Gastrocnemius medialis (tissue), 4 donors: ENCODE measurements at regions not wholly inside any gene's neighbourhood (a gene's known extent, or its start where the extent isn't known, plus 50 kb on each side); places are given as distances from the start of the nearest gene placed in this dataset.
A peak's percentile ranks its signal among the peaks of the same experiment; 100 is the strongest.

Source experiments
- ATAC-seq, 2 donors: fragments of 150-250 bp; one replicate each; pipeline ENCODE4 v1.9.1; 2016
- DNase-seq, 2 donors: peaks; one replicate each; pipeline ENCODE4 v3.0.0-alpha.2; 2019
- H3K27ac ChIP-seq, 4 donors: fragments of 200-600 bp; sonication (generic); 1 replicate in 1 of 4; 2 replicates in 3 of 4; pipeline ENCODE4 v1.5.1; 2016 to 2018; ENCODE audit warnings: mild to moderate bottlenecking in 2 of 4, moderate library complexity in 1 of 4
- H3K27me3 ChIP-seq, 3 donors: fragments of 200-600 bp; sonication (generic) in 2 of 3; 1 replicate in 1 of 3; 2 replicates in 2 of 3; pipeline versions ENCODE4 v1.5.1 to v1.6.0; 2016 to 2019; ENCODE audit warnings: mild to moderate bottlenecking in 1 of 3, moderate library complexity in 1 of 3
- H3K36me3 ChIP-seq, 2 donors: fragments of 200-600 bp; sonication (generic) in 1 of 2; one replicate each; pipeline ENCODE4 v1.5.1; 2017 to 2018
- H3K4me1 ChIP-seq, 2 donors: fragments of 200-600 bp; sonication (generic) in 1 of 2; one replicate each; pipeline ENCODE4 v1.5.1; 2016 to 2017; ENCODE audit warnings: mild to moderate bottlenecking in 2 of 2
- H3K4me3 ChIP-seq, 4 donors: fragments of 200-600 bp; sonication (generic) in 3 of 4; 1 replicate in 1 of 4; 2 replicates in 3 of 4; pipeline ENCODE4 v1.5.1; 2016 to 2019; ENCODE audit warnings: mild to moderate bottlenecking in 2 of 4
- H3K9me3 ChIP-seq, 3 donors: fragments of 200-600 bp; sonication (generic) in 2 of 3; 1 replicate in 1 of 3; 2 replicates in 2 of 3; pipeline ENCODE4 v1.5.1; 2016 to 2019
- CTCF ChIP-seq, 5 experiments: fragments of 450-650 bp in 3 of 5; fragments of 200-600 bp in 2 of 5; sonication (generic) in 2 of 5; IDR thresholded peaks in 4 of 5; conservative IDR thresholded peaks in 1 of 5; 1 replicate in 4 of 5; 2 replicates in 1 of 5; pipeline ENCODE4 v1.5.1; 2016 to 2019; ENCODE audit warnings: antibody characterized with exemption in 5 of 5, mild to moderate bottlenecking in 3 of 5, moderate library complexity in 3 of 5
- POLR2A ChIP-seq, 2 donors: fragments of 450-650 bp; IDR thresholded peaks; one replicate each; pipeline ENCODE4 v1.6.1; 2017; ENCODE audit warnings: antibody characterized with exemption in 2 of 2, mild to moderate bottlenecking in 2 of 2, moderate library complexity in 2 of 2
- in situ Hi-C, 4 donors: fragments of 200-750 bp; cut with MboI; loops; one replicate each; pipeline versions ENCODE4 v1.15.0 to v1.8.0; 2017; ENCODE audit warnings: low sequenced_read_pairs in 4 of 4
- intact Hi-C: fragments of 100-400 bp; cut with DNase I; formaldehyde crosslinking; loops from one replicate; pipeline ENCODE4 v1.15.1; 2023; ENCODE audit warnings: low total_unique reads

DNA sequence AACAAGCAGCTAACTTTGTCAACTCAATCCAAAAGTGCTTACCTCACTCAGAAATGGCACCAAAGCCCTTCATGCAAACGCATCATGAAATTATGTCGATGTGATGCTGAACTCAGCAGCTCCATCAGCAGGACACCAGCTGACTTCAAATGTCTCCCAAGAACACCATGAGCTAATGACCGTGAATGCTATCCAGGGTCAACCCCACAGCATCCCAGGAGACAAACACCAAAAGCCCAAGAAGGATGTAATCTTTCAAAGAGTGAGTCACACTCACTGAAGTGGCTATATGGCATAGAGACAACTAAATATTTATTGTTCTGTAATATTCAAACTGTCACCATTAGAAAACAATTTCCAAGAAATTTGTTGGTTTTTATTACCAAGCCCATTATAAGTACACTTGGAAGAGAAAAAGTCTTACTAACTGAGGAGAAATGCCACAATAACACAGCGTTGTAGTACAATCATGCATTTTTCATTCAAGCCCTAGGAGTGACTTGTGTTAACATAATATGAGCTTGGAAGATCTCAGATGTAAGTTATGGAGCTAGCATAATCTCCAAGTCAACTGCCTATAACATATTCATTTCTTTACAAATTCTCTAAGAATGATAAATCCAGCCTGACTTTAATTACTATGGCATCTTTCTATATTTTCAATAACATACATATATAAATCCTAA lies 165.0 kb upstream of the CCDC68 start:
- DNase-seq (peak in 1 of 2 donors; percentile 12), ATAC-seq (peak in 1 of 2 donors; percentile 52)
- TF ChIP-seq CTCF (IDR thresholded peaks at IDR 0.05 in 4 of 5, conservative IDR thresholded peaks at IDR 0.05 in 1 of 5), result no peak
- no peak for TF ChIP-seq POLR2A (IDR thresholded peaks at IDR 0.05)
- Histone ChIP-seq H3K27ac (no peak overlapping the region), H3K9me3 (no peaks in the 10 kb centered on the region), H3K36me3 (no peaks in the 10 kb centered on the region), H3K27me3 (no peaks in the 10 kb centered on the region), H3K4me3 (no peak overlapping the region), H3K4me1 (no peaks in the 10 kb centered on the region)
- intact Hi-C loops (no loop called here), in situ Hi-C loops (loop anchor here in 1 of 4 donors (25.0 kb wide), 1 partner anchor 112 kb away; no protein-coding TSS in a partner anchor)

DNA sequence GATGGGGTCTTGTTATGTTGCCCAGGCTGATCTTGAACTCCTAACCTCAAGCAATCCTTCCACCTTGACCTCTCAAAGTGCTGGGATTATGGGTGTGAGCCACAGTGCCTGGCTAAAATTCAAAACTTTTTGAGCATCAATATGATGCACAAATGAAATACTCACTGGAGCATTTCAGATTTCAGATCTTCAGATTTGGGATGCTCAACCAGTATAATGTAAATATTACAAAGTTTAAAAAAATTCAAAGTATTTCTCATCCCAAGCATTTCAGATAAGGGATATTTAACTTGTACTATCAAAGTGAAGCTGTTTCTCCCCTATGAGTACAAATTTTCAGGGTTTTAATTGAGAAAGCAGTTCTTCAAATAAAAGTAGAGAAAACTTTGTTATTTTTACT lies 164.1 kb upstream of the CCDC68 start:
- TF ChIP-seq CTCF (IDR thresholded peaks at IDR 0.05 in 4 of 5, conservative IDR thresholded peaks at IDR 0.05 in 1 of 5) (no peak), POLR2A (IDR thresholded peaks at IDR 0.05) (no peak)

GRCh38 chr18:55121397-55122170 lies 162.3 kb upstream of the CCDC68 start:
- H3K4me3 ChIP-seq, result no peak overlapping the region
- TF ChIP-seq POLR2A (IDR thresholded peaks at IDR 0.05), result no peak
- no peak for TF ChIP-seq CTCF (IDR thresholded peaks at IDR 0.05 in 4 of 5, conservative IDR thresholded peaks at IDR 0.05 in 1 of 5)
- no peak for ATAC-seq
- no peak for DNase-seq
- no peaks in the 10 kb centered on the region for H3K4me1 ChIP-seq
- no peaks in the 10 kb centered on the region for H3K36me3 ChIP-seq
- no peaks in the 10 kb centered on the region for H3K9me3 ChIP-seq
- in situ Hi-C loops, result loop anchor here in 1 of 4 donors (25.0 kb wide), 1 partner anchor 109 kb away; no protein-coding TSS in a partner anchor
- intact Hi-C loops, result no loop called here
- H3K27me3 ChIP-seq, result no peaks in the 10 kb centered on the region
- H3K27ac ChIP-seq, result no peak overlapping the region

More for the DNA sequence above, 164.1 kb upstream of the CCDC68 start:
- DNase-seq (no peak), ATAC-seq (no peak)
- H3K27ac ChIP-seq, result no peak overlapping the region
- H3K36me3 ChIP-seq, result no peaks in the 10 kb centered on the region
- no peaks in the 10 kb centered on the region for H3K9me3 ChIP-seq
- in situ Hi-C loops, result loop anchor here in 1 of 4 donors (25.0 kb wide), 1 partner anchor 111 kb away; no protein-coding TSS in a partner anchor
- intact Hi-C loops, result no loop called here
- no peak overlapping the region for H3K4me3 ChIP-seq
- H3K27me3 ChIP-seq, result no peaks in the 10 kb centered on the region
- no peaks in the 10 kb centered on the region for H3K4me1 ChIP-seq

DNA sequence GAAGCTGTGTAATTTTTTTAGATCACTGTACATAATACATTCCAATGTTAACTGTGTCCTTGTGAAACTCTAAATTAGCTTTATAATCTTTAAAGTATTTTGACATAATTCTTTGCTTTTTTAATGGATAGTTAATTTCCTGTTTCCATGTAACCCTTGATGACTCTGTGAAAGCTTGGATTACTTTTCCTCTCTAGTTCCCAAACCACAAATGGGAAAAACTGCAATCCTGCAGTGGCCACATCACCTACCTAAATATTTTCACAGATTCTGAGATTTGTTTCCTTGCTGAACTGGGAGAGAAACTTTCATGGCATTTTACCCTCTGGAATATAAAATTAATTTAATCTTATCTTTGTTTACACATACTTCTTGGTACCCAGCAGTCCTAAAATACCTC lies 161.6 kb upstream of the CCDC68 start:
- H3K27ac ChIP-seq, result no peak overlapping the region
- no peaks in the 10 kb centered on the region for H3K4me1 ChIP-seq
- H3K36me3 ChIP-seq, result no peaks in the 10 kb centered on the region
- intact Hi-C loops (no loop called here), in situ Hi-C loops (loop anchor here in 1 of 4 donors (25.0 kb wide), 1 partner anchor 109 kb away; no protein-coding TSS in a partner anchor)
- no peaks in the 10 kb centered on the region for H3K9me3 ChIP-seq
- no peak overlapping the region for H3K4me3 ChIP-seq
- no peak for DNase-seq
- no peaks in the 10 kb centered on the region for H3K27me3 ChIP-seq
- TF ChIP-seq POLR2A (IDR thresholded peaks at IDR 0.05) (no peak), CTCF (IDR thresholded peaks at IDR 0.05 in 4 of 5, conservative IDR thresholded peaks at IDR 0.05 in 1 of 5) (no peak)
- ATAC-seq, result no peak
